ENCODE measurements at regions not wholly inside any gene's neighbourhood (a gene's known extent, or its start where the extent isn't known, plus 50 kb on each side); places are given as distances from the start of the nearest gene placed in this dataset.

GRCh38 chr2:46829231-46829995 is 86.2 kb downstream of the MCFD2 start:
- DNase-seq: no peak

- DNase-seq: no peak
Measured at GRCh38 chr2:46828491-46829230, 86.9 kb downstream of the MCFD2 start.

DNA sequence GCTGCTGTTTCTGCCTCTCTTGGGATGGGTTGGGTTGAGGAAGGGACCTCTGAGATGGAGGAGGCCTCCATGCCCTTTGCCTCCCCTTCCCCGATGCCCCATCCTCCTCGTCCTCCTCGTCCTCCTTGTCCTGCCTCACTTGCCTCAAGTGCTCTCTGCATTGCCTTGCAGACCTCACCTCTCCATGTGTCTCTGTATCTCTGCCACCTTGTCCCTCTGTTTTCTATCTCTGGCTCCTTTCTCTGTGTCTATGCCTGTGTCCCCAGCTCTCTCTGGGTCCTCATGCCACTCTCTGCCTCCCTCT is 87.5 kb downstream of the MCFD2 start:
- DNase-seq: no peak

GRCh38 chr2:46827274-46828134 is 88.1 kb downstream of the MCFD2 start:
- no peak for DNase-seq

- no peak for DNase-seq
Measured at GRCh38 chr2:46826569-46827245, 88.9 kb downstream of the MCFD2 start.

DNA sequence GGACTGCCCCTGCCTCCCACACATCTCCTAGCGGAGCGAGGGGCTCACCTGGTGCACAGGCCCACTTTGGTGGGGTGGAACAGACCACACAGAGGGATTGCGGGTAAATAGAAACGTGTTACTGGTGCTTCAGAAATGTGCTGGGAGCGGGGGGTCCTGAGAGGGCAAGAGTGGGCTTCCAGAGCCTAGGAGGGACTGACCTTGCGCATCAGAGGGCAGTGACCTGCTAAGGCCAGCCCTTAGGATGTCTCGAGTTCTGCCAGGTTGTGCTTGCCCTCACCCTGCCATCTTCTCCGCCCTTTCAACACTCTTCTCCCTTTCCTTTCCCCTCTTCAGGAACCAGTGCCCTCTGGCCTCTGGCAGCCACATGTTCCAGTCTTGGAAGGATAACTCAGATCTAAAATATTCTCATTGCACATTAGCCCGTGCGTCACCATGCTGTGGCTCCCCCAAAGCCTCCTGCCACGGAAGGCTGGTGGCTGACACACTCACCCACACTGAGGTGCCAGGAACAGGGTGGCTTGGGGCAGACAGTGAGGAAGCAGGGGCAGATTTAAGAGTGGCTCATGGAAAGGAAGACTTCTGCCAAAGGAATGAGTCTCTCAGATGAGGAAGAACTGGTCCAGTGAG is 89.6 kb downstream of the MCFD2 start:
- no peak for DNase-seq

GRCh38 chr2:46825231-46825938 is 90.2 kb downstream of the MCFD2 start:
- DNase-seq: no peak

- DNase-seq: no peak
Measured at GRCh38 chr2:46824611-46825010, 91.0 kb downstream of the MCFD2 start.

DNA sequence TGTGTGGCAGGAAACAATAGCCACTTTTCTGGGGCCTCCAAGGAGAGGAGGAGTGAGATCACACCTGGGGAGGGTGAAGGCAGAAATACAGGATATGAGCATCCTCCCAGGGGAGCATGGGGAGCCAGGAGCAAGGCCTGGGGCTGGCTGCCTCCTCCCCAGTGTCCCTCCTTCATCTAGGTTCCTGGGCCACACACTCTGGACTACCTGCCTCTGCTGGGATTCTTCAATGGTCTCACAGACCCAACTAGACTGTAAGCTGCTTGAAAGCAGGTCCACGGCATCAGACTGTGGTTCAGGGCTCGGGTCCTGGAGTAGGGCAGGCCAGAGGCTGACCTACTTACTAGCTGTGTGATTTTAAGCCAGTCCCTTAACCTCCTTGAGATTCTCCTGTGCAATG is 94.0 kb downstream of the MCFD2 start:
- DNase-seq: no peak

DNA sequence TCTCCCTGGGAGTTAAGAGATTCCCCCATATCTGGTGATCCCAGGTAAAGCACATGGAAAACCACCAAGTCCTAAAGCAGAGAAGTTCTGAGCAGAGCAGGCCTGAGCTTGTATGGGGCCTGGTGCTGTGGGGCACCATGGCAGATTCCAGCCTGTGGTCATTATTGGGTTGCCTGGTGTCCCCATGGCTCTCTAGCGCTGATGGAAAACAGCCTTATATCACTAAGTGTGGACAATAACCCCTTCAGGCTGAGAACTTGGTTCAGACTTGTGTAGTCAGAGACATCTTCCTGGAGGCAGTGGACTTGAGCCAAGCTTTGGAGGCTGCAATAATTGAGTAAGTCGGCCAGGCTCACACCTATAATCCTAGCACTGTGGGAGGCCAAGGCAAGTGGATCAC is 96.8 kb downstream of the MCFD2 start:
- DNase-seq: no peak

GRCh38 chr2:46818141-46818621 is 97.4 kb downstream of the MCFD2 start:
- no peak for DNase-seq

GRCh38 chr2:46816846-46817726 is 98.5 kb downstream of the MCFD2 start:
- DNase-seq: no peak

DNA sequence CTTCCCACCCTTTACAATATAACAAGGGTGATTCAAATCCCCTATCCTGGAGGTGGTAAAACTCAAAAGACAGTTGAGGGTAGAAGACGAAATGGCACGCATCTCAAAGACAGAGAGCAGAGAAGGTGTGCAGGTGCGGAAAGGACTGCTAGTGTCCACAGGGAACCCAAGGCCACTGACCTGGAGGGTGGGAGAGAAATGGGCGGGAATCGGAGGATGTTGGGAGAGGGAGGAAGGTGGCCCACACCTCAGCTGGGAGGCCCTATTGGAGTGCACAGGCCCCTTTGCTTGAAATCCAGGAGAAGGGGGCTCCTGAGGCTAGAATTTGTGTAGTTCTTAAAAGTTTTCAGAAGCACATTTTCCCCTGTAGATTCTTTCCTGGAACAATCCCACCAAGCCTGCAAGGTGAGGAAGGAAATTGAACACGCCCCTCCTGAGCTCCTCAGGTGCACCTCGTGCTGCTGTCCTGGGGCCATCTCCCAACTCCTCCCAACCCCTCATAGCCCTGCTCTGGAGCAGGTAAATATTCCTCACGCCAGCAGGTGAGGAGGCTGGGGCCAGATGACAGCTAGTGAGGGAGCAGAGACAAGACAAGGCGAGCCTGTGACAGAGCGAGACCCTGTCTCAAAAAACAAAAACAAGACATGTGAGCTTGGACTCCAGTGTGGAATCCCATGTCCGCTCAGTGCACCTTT is 99.3 kb downstream of the MCFD2 start:
- no peak for DNase-seq

DNA sequence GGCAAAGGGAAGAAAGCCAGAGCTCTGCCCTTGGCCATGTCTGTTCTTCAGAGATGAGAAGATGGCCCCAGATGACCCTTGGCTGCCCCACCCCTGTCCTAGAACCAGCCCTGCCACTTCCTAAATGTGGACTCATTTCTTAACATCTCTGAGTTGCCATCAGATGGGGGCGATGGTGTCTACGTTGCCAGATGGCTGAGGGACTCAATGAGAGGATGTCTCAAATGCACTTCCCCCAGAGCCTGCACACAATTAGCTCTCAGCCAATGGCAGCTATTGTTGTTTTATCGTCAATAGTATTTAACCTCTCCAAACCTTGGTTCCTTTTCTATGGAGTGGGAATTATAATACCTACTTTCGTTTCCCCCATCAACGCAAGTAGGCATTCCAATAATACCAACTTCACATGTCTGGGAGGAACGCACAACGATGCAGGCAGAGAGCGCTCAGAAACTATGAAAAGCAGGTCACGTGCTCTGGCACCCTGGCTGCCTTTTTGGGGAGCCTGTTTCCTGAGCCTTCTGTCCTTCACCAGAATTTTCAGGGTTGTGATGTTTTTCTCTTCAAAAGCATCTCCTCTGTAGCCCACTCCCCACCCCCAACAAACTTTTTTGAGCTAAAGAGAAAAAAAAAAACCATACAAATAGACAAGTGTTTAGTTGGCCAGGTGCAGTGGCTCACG is 100.3 kb downstream of the MCFD2 start:
- DNase-seq: no peak

- DNase-seq: no peak
Measured at GRCh38 chr2:46814160-46814961, 101.2 kb downstream of the MCFD2 start.

GRCh38 chr2:46813680-46814079 is 101.9 kb downstream of the MCFD2 start:
- no peak for DNase-seq

GRCh38 chr2:46813020-46813415 is 102.6 kb downstream of the MCFD2 start:
- DNase-seq: no peak
